GM23338 (cell line): ENCODE measurements at regions not wholly inside any gene's neighbourhood (a gene's known extent, or its start where the extent isn't known, plus 50 kb on each side); places are given as distances from the start of the nearest gene placed in this dataset.

Source experiments
- ATAC-seq: fragments of 200-7000 bp; cut with Tn5 transposase; 3 replicates; pipeline ENCODE4 v1.9.1; 2020
- DNase-seq: peaks from one replicate; pipeline ENCODE4 v3.0.0-alpha.2; 2015; ENCODE audit warnings: low spot score
- H2AFZ ChIP-seq: fragments of 200-600 bp; sonication (generic); 2 replicates; pipeline ENCODE4 v1.8.0; 2016; ENCODE audit warnings: antibody characterized with exemption, mild to moderate bottlenecking, moderate library complexity
- H3F3A ChIP-seq: fragments of 200-600 bp; sonication (generic); replicated peaks from 2 replicates; pipeline ENCODE4 v1.8.0; 2017; ENCODE audit warnings: antibody characterized with exemption, mixed run types, low read depth
- H3K27ac ChIP-seq: fragments of 200-600 bp; sonication (generic); 2 replicates; pipeline ENCODE4 v1.6.1; 2016; ENCODE audit warnings: low read depth
- H3K27me3 ChIP-seq: fragments of 200-600 bp; sonication (generic); 2 replicates; pipeline ENCODE4 v1.8.0; 2016; ENCODE audit warnings: mild to moderate bottlenecking, mixed run types, moderate library complexity; ENCODE audit not compliant: insufficient read depth
- H3K36me3 ChIP-seq: fragments of 200-600 bp; sonication (generic); 2 replicates; pipeline ENCODE4 v1.8.0; 2016; ENCODE audit warnings: mild to moderate bottlenecking; ENCODE audit not compliant: insufficient read depth
- H3K4me1 ChIP-seq: fragments of 200-600 bp; sonication (generic); 2 replicates; pipeline ENCODE4 v1.8.0; 2016; ENCODE audit warnings: mild to moderate bottlenecking, moderate library complexity; ENCODE audit not compliant: insufficient read depth
- H3K4me2 ChIP-seq: fragments of 200-600 bp; sonication (generic); 2 replicates; pipeline ENCODE4 v1.7.1; 2017; ENCODE audit warnings: mixed run types
- H3K4me3 ChIP-seq: fragments of 200-600 bp; sonication (generic); 2 replicates; pipeline ENCODE4 v1.6.1; 2016; ENCODE audit warnings: mixed run types
- H3K79me2 ChIP-seq: fragments of 200-600 bp; sonication (generic); replicated peaks from 2 replicates; pipeline ENCODE4 v1.8.0; 2017; ENCODE audit warnings: mild to moderate bottlenecking; ENCODE audit not compliant: insufficient read depth
- H3K9me2 ChIP-seq: fragments of 200-600 bp; sonication (generic); 2 replicates; pipeline ENCODE4 v1.8.0; 2017; ENCODE audit not compliant: insufficient read depth
- H4K20me1 ChIP-seq: fragments of 200-600 bp; sonication (generic); replicated peaks from 2 replicates; pipeline ENCODE4 v1.8.0; 2017; ENCODE audit warnings: mild to moderate bottlenecking; ENCODE audit not compliant: insufficient read depth
- H3K27ac Mint-ChIP-seq: 2 replicates; pipeline ENCODE4 v1.8.0; 2020; ENCODE audit warnings: inconsistent platforms, mild to moderate bottlenecking, moderate library complexity, mixed read lengths
- H3K27me3 Mint-ChIP-seq: 3 replicates; pipeline ENCODE4 v1.8.0; 2022; ENCODE audit warnings: low read depth, mild to moderate bottlenecking, moderate library complexity, mixed read lengths, inconsistent platforms; ENCODE audit not compliant: insufficient read depth, poor library complexity
- H3K36me3 Mint-ChIP-seq: 3 replicates; pipeline ENCODE4 v1.8.0; 2021; ENCODE audit warnings: low read depth, mild to moderate bottlenecking, inconsistent platforms, moderate library complexity, mixed read lengths
- H3K4me1 Mint-ChIP-seq: 3 replicates; pipeline ENCODE4 v1.8.0; 2020; ENCODE audit warnings: mild to moderate bottlenecking, inconsistent platforms, mixed read lengths
- H3K4me3 Mint-ChIP-seq: 3 replicates; pipeline ENCODE4 v1.8.0; 2021; ENCODE audit warnings: moderate library complexity, mild to moderate bottlenecking, inconsistent platforms, mixed read lengths
- H3K9me3 Mint-ChIP-seq: 3 replicates; pipeline ENCODE4 v1.8.0; 2020; ENCODE audit warnings: moderate library complexity, mild to moderate bottlenecking, inconsistent platforms, mixed read lengths
- CREB1 ChIP-seq: fragments of 250-450 bp; sonication (Bioruptor Pico); IDR thresholded peaks from 2 replicates; pipeline ENCODE4 v1.5.0; 2020; ENCODE audit warnings: low read depth, mild to moderate bottlenecking, moderate library complexity
- CTCF ChIP-seq, 2 experiments: fragments of 200-600 bp in 1 of 2; sonication (generic) in 1 of 2; conservative IDR thresholded peaks; 2 replicates each; pipeline versions ENCODE4 v1.5.1 to v1.6.1; 2016 to 2017; ENCODE audit warnings: antibody characterized with exemption in 2 of 2, low read depth in 2 of 2, mild to moderate bottlenecking in 2 of 2, moderate library complexity in 1 of 2
- JUNB ChIP-seq: IDR thresholded peaks from one replicate; pipeline ENCODE4 v1.6.1; 2016; ENCODE audit warnings: antibody characterized with exemption; ENCODE audit not compliant: unreplicated experiment
- NANOG ChIP-seq: IDR thresholded peaks from 2 replicates; pipeline ENCODE4 v1.6.1; 2016; ENCODE audit warnings: antibody characterized with exemption, borderline replicate concordance
- REST ChIP-seq: IDR thresholded peaks from one replicate; pipeline ENCODE4 v1.6.1; 2018; ENCODE audit warnings: antibody characterized with exemption; ENCODE audit not compliant: unreplicated experiment
- STAT1 ChIP-seq: IDR thresholded peaks from one replicate; pipeline ENCODE4 v1.6.1; 2016; ENCODE audit warnings: antibody characterized with exemption; ENCODE audit not compliant: unreplicated experiment
- ZNF331 ChIP-seq: fragments of 250-450 bp; sonication (Bioruptor Pico); IDR thresholded peaks from 2 replicates; pipeline ENCODE4 v1.5.0; 2020; ENCODE audit warnings: low read depth, mild to moderate bottlenecking, moderate library complexity
- ZNF462 ChIP-seq: fragments of 250-450 bp; sonication (Bioruptor Pico); IDR thresholded peaks from 2 replicates; pipeline ENCODE4 v1.5.0; 2020; ENCODE audit warnings: mild to moderate bottlenecking, moderate library complexity

GRCh38 chr6:100230115-100230952 is 234.4 kb downstream of the SIM1 start:
- Histone ChIP-seq H3K4me1 (peaks cover 25% of the 10 kb centered on the region), H3F3A (no peaks in the 10 kb centered on the region), H3K36me3 (no peaks in the 10 kb centered on the region), H3K27ac (no peak overlapping the region), H2AFZ (no peak overlapping the region; the same call in 1 of the 2 replicates), H3K4me2 (no peak overlapping the region), H3K27me3 (no peaks in the 10 kb centered on the region), H3K4me3 (no peak overlapping the region), H4K20me1 (no peaks in the 10 kb centered on the region), H3K9me2 (no peaks in the 10 kb centered on the region), H3K79me2 (no peaks in the 10 kb centered on the region)
- Mint-ChIP-seq H3K36me3 (no peaks in the 10 kb centered on the region), H3K27ac (no peak overlapping the region), H3K4me3 (no peak overlapping the region), H3K27me3 (no peaks in the 10 kb centered on the region), H3K4me1 (peaks cover 38% of the 10 kb centered on the region), H3K9me3 (no peaks in the 10 kb centered on the region)
- DNase-seq = no peak
- TF ChIP-seq CREB1 (CRISPR knock-in tag) = no peak
- TF ChIP-seq CTCF (conservative IDR thresholded peaks at IDR 0.05; ENCODE audit: low read depth in 2 of 2) = no peak
- no peak for TF ChIP-seq REST
- no peak for TF ChIP-seq JUNB
- no peak for TF ChIP-seq ZNF331 (CRISPR knock-in tag)
- TF ChIP-seq NANOG = no peak
- no peak for TF ChIP-seq STAT1
- no peak for TF ChIP-seq ZNF462 (CRISPR knock-in tag)
- ATAC-seq = no peak
